ENCODE measurements at regions not wholly inside any gene's neighbourhood (a gene's known extent, or its start where the extent isn't known, plus 50 kb on each side); places are given as distances from the start of the nearest gene placed in this dataset.
"Not testable (repeated sequence)": the region's sequence is repeated elsewhere in the genome, so short reads cannot be mapped to it uniquely, and the experiment has no call there.

DNA sequence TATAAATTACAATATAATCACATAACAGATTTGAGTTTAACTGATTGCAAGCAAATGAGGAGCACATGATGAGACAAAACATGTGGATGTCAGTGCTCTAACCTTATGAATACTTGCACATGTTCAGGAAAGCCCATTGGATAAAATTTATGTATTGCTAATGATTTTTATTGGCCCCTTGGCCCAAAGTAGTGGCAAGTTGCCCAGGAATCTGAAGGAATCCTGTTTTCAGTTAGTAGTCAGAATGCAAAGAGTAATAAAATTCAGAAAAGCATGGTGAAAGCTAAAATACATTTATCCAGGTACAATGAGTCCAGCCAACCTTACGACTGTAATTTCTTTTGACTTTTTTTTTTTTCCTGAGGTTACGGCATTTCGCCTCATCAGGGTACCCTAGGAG, 1539.4 kb downstream of the EFNB2 start:
- no peak for DNase-seq

DNA sequence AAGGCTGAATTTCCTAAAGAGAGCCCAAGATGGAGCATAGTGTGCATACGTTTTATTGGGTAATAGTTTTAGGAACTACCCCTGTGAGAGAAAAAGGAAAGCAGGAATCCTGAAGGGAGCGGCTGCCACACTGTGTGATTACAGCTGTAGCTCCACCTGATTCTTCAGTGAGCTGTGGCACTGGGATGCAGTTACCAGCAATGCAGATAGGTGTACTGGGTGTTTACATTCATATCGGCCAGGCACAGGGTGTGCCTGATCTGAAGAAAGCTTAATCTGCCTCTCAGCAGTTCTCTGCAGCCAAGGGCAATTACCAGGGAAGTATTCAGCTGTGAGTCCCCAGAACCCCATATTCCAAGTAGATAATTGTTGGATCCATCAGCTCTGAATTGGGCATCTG, 1541.8 kb downstream of the EFNB2 start:
- DNase-seq, result peak in 1 of 3 experiments; percentile 13

DNA sequence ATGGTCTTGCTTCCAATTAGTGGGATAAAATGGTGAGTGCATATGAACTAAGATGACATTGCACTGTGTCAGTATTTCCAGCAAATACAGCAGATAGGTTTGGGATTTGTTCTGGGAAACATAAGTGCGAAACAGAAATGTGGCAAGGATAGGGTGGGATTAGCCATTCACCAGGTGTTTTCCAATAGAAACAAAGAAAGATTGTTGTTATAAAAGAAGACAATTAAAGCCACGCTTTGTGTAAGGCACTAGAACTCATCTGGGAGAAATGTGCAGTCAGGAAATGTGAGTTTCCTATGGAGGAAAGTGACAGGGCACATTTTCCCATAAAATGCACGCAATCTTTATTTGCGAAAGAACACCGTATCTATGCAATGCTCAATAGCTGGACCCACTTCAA, 1547.8 kb downstream of the EFNB2 start:
- DNase-seq, result no peak

DNA sequence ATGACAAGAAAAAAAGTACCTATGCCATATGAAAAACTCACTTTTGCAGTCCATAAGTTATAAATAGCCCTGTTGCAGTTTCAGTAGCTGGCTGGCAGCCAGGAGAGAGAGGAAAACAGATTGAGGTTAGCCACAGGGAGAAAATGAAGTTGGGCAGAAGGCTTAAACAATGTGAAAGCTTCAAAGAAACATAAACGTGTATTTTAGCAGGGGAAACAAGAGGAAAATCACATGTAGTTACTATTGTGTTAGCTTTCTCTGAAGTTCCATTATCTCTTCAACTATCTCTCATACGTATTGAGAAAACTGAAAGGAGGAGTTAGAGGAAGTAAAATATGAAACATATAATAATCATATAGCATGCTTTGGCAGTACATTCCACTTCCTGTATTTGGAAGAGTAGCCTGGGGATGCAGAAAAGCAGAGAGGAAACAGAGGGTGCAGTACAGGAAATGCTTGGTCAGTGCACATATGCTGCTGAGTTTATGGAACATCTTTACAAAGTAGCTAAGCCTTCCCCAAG, 1551.1 kb downstream of the EFNB2 start:
- DNase-seq, result peak; percentile 22 to 65 (median 53)

DNA sequence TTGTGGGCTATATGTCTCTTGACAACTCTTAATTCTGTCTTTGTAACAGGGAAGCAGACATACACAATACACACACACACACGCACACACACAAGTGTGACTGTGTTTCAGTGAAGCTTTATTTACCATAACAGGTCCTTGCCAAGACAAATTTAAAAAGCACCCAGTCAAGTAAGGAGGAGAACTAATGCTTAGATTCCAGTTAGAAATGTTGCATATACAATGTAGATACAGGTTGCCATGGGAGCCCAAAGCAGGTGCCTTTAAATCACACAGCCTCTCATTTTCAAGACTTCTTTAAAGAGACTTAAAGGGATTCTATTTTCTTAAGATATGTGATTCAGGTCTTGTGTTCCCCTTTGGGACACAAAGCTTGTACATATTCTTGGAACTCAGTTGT, 1551.9 kb downstream of the EFNB2 start:
- no peak for DNase-seq

DNA sequence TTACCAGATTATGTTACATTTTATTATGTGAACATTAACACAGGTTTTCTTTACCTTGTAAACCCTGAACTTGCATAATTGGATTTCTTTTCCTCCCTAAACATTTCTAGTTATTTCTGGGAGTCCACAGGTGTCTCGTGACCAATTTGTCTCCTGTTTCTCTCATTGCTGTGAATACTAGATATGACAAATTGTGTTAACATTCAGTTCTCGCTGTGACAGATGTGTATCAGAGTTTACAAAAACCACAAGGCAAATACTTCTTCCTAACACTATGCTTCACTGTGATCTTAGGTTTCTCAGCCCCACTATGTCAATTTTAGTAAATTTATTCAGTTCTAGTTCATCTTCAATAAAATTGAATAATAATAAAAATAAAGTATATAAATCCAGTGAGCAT, 1554.9 kb downstream of the EFNB2 start:
- no peak for DNase-seq

DNA sequence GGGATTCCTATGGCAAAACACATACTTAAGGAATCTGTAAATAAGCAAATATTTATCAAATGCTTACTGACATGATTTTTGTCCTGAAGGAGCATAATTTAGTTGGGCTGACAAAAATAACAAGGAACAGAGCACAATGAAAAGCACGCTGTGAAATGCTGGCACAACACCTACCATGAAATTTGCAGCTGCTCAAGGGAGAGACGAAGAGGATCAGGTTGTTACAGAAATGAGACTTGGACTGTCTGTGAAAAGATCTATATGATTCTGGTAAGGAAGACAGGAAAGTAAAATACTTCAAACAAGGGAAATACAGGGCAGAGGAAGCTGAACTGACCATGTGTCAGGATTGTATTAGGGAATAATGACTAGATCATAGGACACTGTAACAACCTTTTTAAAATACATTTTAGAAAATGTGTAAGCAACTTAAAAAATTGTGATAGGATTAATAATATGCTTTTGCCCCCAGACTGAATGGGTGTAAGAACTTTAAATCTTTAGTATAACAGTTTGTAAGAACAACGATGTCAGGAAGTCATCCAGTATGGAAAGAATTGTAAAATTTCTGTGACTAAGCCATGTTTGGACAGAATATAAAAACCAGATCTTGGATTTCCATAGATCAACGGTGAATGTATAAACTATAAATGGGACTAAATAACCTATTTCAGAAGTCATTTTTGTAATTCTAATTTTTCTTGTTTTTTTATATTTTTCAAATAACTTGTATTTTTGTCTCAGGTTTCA, 1556.0 kb downstream of the EFNB2 start:
- DNase-seq, result no peak

DNA sequence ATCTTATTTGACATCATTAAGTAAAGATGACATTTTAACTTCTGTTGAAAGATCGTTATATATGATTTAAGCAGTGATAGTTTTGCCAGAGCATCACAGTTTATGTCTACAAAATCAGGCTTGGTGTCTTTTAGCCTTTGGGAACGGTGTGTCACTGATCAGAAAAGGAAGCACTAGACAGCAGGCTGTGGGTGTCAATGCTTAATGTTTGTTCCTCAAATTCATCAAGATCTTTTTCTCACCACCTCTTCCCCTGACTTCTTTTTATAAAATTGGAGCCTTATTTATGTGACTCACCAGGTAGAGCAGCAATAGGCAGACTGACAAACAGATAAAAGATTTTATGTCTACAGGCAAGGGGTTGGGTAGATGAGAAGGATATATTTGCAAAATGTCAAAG, 1558.5 kb downstream of the EFNB2 start:
- DNase-seq, result no peak

DNA sequence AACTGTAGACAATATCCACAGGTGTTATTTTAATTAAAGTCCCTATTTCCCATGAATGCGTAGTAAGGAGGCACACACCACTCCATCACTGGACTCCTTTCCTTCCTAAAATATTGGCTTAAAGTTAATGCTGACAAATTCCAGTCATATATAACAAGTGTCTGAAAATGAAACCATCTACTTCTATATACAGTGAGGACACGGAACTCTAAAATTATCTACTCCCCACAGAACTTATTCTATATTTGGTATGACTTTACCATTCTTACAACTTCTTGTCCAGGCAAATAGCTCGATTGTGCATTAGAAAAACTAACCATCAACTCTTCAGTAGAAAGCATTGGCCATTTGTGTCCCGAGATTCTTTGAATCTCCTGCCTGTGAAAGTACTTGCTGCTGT, 1560.2 kb downstream of the EFNB2 start:
- DNase-seq, result no peak

DNA sequence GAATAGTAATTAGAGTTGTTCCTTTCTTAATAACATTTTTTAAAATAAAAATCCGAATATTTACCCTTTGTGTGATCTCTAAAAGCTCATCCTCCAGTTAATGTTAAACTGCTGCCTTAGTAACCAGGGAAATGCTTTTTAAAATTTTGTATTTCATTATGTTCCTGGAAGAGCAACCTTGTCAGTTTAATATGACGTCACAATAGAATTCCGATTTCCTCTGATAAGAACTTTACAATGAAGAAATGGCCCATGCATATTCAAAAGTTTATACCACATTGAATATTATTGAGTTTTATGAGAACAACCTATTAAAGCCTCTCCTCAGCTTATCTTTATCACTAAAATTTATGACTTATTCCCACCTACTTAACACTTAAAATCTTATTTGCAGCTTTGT, 1566.6 kb downstream of the EFNB2 start:
- no peak for DNase-seq

DNA sequence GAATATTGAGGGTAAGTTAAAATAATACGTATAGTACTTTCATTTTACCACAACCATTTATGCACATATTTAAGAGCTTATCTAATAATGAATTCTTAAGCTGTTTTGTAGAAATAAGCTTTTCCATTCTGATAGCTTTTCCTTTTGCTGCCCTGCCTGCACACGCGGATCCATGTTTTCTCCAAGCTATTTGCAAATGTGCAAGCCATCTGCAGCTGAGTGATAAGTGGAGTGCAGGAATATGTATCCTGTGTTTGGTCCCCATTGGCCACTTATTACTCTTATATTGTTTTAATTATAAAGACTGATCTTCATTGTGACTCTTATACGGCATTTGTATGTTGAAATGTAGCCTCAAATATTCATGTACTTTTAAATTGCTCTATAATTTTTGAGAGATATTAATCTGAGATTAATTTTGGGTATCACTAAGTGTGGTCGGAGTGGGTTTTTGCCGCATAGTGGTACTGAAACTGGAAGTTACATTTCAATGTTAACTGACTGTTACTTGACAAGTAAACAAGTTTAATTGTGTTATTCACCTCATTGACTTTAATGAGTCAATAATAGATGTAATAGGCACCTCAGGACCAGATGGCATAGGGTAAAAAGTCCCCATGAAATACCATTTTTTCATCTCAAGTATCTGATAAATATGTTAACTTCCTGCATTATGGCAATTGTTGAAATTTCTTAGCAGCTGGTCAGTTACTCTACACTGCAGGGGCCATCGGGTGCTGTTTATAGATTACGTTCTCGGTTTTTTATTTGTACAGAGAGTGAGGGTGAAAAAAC, 1567.4 kb downstream of the EFNB2 start:
- DNase-seq, result peak in 1 of 3 experiments; percentile 73

DNA sequence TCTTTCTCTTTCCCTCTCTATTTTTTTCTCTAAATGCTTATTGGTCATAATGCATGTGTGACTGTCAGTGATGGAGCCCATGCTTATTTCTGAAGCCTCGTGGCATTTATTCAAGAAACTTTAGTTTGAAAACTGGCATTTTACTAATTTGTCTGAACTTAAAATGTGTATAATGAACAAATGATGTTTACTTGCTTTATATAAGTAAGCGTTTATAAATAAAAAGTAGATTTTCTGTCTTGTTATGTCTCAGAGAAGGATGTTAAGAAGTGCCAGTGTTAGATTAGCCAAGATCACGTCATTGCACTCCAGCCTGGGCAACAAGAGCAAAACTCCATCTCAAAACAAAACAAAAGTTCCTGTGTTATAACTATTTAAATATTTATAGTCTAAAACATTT, 1568.1 kb downstream of the EFNB2 start:
- no peak for DNase-seq

DNA sequence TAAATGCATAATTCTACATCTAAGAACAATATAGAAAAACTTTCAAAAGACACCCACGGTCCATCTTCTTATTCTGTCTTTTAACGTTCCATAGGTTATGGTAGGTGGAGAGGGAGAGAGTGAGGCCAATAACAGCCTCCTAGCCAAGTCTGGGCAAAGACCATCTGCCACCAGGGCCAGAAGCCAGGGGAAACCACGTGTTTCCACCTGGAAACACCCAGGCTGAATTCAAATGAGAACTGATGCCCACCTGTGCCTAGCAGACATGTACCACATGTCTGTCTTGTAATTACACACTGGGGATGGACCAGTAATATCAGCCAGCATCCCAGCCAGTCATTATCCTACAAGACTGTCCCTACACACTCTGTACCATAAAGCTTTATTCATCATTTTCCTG, 1573.1 kb downstream of the EFNB2 start:
- DNase-seq, result no peak

DNA sequence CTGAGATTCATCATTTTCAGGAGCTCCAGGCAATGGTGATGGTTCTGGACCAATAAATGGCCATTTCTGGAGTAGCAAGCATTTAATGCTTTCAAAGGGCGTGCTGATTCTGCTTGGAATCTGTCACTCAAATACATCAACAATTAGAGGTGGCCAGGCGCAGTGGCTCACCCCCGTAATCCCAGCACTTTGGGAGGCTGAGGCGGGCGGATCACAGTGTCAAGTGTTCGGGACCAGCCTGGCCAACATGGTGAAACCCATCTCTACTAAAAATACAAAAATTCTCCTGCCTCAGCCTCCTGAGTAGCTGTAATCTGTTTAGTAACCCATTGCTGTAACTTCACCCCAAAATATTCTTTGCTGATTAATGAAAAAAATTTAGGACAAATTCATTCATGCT, 1574.2 kb downstream of the EFNB2 start:
- no peak for DNase-seq

DNA sequence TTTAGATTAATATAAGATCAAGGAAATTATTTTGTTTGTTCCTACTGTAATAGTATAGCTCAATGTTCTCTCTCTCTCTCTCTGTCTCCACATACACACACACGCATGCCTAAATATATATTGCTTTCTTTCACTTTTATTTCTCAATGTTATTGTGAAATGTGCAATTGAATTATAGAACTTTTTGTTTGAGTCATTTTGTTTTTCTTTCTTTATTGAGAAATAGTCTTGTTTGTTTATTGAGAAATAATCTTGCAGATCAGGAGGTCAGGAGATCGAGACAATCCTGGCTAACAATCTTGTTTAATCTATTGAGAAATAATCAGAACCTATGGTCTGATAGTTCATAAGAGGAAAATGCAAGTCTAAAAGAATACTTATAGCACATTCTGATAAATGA, 1581.3 kb downstream of the EFNB2 start:
- DNase-seq, result no peak

DNA sequence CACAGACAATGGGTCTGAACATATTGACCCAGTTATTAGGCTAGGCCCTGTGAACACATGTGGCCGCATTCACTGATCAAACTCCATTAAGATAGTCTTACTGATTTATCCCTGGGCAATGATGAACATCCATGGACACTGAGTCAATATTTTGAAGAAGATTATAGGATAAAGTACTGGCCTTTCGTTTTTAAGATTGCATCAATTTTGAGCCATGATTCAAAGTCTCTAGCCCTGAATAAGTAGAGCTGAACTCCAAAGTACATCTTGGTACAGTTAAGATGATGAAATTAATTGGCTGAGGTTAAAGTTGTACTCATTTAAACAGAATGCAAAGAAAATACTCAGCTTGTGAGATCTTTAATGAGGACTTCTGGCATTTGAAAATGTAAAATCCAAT, 1581.9 kb downstream of the EFNB2 start:
- DNase-seq, result no peak

DNA sequence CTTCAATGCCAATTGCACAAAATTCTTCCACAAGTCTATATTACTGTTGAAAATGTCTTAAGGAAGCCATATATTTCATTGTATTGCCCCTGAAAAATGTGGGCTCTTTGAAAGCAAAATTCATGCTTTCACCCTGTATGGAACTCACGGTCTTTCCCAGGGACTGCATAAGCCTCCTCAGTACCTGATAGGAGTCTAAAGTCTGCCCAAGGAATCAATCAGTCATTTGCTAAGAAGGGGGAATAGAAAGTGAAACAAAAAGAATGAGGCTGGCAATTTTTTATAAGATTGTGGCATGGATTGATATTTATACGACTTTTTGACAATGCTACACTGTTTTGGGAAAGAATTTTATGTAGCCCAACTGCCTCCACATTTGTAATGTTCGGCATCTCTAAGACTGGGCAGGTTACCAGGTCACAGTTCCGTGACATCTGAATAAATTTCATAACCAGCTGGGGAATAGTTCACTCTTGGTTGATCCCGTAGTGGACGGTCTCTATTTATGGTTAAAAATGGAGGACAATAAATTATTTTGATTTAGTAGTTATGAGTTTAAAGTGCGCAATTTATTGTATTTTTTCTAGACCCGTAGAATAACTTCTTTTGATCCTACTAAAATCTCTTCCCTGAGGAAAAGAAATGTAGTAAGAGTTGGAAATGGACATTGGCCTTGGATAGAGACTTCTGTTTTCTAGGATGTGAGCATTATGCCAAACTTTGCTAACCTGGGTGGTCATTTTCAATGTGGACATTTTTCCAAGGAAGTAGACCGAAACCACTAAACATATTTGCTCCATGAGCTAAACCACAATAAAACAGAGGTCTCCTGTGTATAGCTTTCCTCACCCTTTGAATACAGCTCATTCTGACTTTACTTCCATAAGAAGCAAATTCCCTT, 1585.4 kb downstream of the EFNB2 start:
- no peak for DNase-seq

DNA sequence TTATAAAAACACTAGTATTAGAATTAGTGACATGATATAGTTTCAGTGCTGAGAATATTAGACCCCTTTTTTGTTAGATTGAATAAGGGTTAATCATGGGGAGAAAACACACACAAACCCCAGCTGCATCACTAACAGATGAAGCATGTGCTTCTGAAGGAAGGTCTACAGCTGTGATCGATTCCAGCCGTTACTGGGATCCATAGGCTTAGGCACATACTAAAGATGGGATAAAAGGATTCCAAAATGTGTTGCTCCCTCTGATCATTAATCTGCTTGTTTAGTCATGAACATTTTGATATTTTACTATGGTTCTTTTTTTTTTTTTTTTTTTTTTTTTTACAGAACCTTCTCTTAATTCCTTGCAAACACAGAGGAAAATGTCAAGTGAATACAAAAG, 1591.3 kb downstream of the EFNB2 start:
- no peak for DNase-seq

DNA sequence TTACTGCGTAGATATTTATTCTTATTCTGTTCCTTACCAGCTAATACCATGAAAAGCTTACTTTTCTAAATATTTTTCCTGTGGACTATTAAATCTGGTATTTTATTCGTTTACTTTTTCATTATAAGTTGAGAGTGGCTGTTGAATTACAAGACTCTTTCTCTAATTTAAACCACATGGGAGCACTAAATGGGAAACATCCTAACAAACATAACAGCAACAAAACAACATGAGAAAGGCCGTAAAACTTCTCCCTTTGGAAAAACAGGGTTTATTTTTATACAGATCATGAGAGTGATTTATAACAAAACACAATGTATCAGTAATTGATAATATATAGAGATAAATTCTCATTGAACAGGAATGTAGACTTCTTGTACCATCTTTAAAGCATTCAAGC, 1592.1 kb downstream of the EFNB2 start:
- no peak for DNase-seq

DNA sequence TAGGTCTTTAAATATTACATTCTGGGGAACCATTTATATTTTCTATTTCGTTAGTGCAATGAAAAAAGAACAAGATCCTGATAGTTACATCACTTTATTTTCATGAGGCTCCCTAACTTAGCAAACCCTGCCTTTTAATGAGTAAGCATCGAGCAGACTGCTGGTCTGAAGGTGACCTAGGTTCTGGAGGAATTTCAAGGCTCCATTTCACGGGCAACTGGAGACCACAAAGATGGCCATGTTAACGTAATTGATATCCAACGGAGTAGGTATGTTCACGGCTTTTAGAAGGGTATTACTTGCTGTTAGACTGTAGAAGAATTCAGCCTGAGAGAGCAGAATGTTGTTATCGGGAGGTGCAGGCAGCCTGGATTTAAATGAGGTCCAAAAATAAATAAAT, 1597.6 kb downstream of the EFNB2 start:
- DNase-seq, result no peak

DNA sequence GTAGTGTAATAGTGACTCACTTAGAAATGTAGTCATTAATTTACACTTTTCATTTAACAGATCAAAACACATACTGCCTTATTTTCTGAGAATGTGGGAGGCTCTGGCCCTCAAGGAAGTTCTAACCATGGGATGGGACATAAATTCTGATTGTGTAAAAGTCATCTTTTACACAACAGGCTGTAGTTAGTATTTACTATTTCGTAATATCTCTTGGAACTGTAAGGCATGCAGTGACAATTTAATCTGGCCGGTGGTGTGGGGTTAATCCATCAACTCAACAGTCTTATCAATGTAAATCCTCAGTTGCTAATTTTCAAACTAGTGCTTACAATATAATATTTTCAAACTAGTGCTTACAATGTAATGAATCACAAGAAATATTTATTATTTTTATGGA, 1599.2 kb downstream of the EFNB2 start:
- no peak for DNase-seq

DNA sequence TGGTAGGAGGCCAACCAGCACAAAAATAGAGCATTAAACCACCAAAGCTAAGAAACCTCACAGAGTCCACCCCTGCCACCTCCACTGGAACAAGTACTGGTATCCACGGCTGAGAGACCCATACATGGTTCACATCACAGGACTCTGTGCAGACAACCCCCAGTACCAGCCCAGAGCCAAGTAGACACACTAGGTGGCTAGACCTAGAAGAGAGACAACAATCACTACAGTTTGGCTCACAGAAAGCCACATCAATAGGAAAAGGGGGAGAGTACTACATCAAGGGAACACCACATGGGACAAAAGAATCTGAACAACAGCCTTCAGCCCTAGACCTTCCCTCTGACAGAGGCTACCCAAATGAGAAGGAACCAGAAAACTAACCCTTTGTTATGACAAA, 1614.9 kb downstream of the EFNB2 start:
- not testable (repeated sequence) for DNase-seq

DNA sequence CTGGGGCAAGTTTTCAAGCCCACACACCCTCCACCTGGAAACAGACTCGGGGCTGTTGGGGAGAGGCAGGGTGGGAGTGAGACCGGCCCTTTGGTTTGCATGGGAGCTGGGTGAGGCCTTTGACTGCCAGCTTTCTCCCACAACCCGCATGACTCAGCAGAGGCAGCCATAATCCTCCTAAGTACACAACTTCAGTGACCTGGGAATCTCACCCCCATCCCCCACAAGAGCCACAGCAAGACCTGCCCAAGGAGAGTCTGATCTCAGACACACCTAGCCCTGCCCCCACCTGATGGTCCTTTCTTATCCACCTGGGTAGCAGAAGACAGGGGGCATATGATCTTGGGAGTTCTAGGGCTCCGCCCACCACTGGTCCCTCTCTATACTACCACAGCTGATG, 1615.4 kb downstream of the EFNB2 start:
- no peak for DNase-seq

Data from NCI-H1417 (cell line).